Femur (tissue), 1 donor: ENCODE measurements at regions not wholly inside any gene's neighbourhood (a gene's known extent, or its start where the extent isn't known, plus 50 kb on each side); places are given as distances from the start of the nearest gene placed in this dataset.
A peak's percentile ranks its signal among the peaks of the same experiment; 100 is the strongest.

Experiments
- DNase-seq: peaks from one replicate; pipeline ENCODE4 v3.0.0-alpha.2; 2017

DNA sequence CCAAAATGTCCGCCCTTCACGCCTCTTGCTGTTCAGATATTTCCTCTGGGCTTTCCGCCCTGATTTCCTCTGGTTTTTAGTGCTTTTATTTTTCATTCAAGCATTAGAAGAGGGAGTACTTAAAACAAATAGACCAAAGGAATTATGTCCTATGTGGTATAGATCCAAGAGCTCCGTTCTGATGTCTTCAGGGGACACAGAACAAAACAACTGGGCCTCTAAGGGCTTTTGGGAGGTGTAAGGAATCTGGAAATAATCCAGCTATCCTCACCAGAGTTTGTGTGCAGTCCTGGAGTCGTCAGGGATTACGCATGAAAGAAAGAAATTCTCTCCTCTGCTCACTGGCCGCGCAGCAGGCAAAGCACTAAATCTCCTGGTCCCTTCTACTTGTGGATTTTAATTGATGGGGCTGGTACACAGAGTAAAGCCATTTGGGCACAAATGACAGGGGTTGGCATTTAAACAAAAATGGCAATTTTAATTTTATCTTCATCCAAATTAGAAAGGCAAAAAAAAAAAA is 999.2 kb downstream of the ADGRL3 start:
- DNase-seq, result no peak

DNA sequence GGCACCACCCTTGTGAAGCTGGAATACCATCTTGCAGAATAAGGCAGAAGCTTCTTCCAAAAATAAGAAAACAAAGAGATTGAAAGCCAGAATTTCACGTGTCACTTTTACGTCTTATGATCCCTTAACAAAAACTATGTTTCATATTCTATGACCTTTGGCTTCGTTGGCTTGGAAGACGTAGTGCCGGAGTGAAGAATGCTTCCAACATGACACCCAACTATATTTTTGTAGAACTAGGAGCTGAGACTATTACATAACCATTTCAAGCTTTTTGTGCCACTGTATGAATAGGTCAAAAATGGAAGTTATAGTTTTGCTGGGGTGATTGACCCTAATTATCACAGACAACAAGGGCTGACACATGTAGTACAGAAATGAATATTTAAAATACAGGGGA is 996.2 kb downstream of the ADGRL3 start:
- DNase-seq, result no peak

DNA sequence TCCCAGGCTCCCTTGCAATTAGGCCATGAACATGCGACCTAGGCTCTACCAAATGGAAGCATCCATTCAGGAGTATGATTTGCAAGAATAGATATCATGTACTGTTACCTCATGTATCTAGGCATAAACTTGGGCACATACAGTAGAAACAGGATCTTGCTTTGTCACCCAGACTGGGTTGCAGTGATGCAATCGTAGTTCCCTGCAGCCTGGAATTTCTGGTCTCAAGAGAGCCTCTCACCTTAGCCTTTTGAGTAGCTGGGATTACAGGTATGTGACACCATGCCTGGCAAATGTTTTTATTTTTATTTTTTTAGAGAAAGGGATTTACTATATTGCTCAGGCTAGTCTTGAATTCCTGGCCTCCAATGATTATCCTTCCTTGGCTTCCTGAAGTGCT is 994.2 kb downstream of the ADGRL3 start:
- no peak for DNase-seq

DNA sequence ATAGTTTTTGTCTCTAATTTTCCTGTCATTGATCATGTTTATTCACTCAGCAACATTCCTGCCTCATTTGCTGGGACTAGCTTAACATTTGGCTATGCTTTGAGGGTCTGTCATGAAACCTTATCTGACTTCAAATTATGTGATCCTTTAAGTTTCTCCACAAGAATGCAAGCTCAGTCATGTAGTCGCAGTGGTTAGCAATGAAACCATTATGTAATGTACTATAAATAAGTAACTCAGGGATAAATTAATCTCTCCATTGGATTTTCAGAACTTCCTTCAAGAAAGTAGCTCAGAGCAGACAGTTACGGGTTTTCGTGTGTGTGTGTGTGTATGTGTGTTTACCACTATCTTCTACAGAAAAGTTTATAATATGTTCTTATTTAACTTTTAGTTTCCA is 993.6 kb downstream of the ADGRL3 start:
- no peak for DNase-seq

DNA sequence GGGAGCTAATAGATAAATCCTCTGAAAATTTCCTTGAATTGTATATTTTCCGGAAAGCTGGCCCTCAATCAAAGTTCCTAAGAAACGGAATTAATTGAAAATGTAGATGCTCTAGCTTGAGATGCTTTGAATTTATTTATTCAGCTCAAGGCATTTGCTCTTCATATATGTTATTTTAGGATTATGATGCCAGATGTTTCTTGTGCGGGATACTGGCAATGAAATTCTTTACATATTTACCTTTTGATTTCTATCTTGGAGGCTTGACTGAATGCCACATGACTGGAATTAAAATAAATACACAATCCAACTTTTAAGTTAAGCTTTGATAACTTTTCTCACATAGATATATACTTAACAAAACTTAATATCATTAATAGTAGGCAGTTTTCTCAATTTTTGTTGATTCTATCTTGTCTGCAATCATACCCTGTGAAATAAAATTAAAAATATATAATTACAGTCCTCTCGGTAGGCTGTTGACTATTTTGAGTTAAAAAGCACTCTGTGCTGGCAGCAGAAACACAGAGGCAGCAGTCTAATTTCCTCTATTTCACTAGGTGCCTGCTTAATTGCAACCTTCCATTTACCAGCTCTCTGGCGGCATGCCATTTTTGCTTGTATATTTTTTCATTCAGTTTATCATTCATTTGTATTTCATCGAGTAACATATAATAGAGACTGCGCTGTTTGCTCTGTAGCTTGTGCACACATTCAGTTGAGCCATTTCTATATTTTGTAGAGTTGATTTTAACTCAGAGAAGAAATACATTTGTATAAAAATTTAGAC is 991.5 kb downstream of the ADGRL3 start:
- DNase-seq, result no peak

DNA sequence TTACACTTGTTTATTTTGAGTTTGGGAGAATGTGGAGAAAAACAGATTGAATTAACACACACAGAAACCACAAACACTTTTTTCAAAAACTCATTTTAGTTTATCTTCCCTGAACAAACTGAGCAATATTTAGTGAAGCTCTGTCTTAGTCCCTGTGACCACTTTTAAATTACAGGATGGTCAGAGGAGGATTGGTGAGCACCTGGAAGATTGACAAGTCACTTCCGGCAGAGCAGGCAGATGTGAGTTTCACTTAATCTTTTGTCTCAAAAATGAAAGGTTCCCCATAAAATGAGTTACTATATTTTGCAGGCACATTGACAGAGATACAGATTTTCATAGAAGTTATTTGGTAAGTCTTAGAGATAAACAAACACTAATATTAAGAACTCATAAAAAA is 970.1 kb downstream of the ADGRL3 start:
- DNase-seq, result no peak

DNA sequence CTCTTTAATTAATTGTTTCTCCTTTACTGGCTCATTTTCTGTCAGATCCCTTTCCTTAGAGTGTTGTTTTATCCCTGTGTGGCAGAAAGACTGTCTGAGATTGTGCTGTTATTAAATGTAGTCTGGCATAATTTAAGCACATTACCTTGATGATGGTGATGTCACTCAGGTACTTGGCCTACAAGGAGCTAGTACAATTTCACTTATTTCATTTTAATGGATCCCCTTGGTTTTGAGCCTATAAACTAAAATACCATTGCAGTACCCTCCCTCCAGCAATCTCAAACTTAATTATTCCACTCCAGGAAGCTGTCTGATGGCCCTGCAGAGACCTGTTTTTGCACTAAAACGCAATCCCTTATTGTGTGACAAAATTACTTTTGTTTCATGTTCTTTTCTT is 968.6 kb downstream of the ADGRL3 start:
- DNase-seq, result no peak

DNA sequence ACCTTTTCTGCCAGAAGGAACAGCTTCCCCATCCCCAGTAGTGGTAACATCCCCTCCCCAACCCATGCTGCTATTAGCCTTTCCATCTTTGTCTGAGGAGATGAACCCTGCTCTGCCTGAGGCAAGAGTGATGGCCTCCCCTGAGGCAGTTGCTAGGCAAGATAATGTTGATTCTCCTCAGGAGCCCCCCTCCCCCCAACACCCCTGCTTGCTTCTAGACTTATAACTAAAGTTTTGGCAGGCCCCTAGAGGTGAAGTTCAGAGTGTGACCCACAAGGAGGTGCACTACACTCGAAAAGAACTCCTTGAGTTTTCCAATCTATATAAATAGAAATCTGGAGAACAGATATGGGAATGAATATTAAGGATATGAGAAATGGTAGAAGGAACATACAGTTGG is 962.5 kb downstream of the ADGRL3 start:
- DNase-seq, result no peak

DNA sequence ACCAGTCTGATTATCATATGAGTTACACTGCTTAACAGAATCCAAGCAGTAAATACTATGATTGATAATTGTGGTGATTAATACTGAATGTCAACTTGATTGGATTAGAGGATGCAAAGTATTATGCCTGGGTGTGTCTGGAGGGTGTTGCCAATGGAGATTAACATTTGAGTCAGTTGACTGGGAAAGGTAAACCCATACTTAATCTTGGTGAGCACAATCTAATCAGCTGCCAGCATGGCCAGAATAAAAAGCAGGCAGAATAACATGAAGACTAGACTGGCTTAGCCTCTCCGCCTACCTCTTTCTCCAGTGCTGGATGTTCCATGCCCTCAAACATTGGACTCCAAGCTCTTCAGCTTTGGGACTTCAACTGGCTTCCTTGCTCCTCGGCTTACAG is 961.3 kb downstream of the ADGRL3 start:
- no peak for DNase-seq

DNA sequence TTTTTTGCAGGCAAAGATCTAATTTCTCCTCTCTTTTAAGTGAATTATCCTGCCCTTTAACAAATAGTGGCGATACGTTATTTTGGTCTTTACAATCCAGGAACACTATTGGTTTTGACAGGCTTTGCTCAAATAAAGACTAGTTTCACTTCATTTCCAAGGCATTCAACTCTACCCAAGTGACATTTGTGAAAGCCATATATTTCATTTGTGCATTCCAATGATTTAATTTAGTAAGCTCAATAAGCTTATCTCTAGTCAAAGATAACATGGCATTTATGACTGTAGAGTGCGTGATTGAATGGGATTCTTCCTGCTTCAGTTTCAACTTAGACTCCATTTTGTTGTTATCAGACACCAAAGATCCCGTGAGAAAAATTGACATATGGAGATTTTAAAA is 959.8 kb downstream of the ADGRL3 start:
- no peak for DNase-seq

DNA sequence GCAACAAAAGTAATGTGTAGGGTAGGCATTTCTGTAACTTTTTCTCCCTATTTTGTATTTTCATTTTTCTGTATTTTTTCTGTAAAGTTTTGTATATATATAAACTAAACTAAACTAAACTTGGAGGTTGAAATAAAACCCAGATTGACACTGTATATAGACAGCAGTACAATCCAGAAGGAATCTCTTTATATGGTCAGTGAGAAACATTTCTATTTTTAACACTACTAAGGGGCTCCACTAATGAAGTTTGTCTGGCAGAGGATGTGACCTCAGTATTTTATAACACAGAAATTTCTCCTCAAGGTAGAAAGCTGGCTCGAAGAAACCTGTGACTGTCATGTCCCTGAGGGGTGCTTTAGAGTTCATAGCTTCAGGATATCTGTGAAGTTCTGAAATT is 959.2 kb downstream of the ADGRL3 start:
- no peak for DNase-seq

DNA sequence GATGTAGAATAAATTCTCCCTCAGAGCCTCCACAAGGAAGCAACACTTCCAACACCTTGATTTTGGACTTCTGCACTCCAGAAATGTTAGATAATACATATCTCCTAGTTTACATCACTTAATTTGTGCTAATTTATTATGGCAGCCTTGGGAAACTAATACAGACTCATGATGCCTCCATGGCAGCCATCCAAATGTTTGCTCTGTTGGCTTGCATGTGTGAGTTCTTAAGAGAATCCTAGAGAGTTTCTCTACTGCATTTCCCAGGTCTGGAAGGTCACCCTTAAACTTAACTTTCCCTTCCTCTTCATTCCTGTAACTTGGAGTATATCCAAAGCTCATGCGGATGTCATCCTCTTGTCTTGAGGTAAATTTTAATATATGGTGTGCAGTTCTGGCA is 956.1 kb downstream of the ADGRL3 start:
- DNase-seq, result no peak

DNA sequence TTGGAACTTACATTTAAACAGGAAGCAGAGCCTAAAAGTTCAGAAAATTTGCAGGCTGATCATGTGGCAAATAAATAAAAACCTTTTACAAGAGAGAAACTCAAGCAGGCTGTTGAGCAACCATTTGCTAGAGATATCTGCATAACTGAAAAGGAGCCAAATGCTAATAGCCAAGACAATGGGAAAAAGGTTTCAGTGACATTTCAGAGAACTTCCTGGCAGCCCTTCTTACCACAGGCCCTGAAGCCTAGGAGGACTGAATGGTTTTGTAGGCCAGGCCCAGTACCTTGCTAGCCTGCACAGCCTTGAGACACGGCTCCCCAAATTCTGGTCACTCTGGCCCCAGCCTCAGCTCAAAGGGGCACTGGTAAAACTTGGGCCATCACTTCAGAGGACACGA is 945.1 kb downstream of the ADGRL3 start:
- DNase-seq, result no peak

DNA sequence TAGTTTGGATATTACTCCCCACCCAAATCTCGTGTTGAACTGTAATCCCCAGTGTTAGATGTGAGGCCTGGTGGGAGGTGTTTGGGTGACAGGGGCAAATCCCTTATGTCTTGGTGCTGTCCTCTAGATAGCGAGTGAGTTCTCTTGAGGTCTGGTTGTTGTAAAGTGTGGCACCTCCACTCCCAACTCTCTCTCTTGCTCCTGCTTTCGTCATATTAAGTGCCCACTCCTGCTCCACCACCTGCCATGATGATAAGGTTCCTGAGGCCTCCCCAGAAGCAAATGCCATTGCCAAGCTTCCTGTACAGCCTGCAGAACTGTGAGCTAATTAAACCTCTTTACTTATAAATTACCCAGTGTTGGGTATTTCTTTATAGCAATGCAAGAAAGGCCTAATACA is 944.3 kb downstream of the ADGRL3 start:
- no peak for DNase-seq

DNA sequence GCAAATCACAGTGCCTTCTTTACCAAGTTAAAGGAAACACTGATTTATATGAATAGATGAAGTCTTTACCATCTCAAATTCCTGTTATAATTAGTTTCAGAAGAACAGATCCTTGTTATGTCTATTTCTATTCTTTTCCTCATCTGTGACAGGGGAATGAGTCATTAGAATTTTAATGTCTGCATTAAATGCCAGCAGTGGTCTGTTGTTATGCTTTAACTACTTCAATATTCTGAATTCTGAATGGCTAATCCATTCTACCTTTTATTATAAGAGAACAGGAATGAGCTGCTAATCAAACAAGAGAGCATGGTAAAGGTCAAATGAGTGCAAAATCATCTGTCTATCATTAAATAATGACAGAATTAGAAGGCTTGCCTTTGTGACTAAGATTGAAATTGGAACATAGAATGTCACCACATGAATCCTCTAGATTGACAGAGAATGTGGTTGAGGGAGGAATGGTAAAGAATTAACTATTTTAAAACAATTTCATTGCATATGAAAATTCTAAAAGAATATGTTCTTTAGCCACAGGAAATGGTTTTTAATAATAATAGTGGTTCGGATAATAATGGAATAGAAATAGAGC is 935.5 kb downstream of the ADGRL3 start:
- DNase-seq, result no peak

DNA sequence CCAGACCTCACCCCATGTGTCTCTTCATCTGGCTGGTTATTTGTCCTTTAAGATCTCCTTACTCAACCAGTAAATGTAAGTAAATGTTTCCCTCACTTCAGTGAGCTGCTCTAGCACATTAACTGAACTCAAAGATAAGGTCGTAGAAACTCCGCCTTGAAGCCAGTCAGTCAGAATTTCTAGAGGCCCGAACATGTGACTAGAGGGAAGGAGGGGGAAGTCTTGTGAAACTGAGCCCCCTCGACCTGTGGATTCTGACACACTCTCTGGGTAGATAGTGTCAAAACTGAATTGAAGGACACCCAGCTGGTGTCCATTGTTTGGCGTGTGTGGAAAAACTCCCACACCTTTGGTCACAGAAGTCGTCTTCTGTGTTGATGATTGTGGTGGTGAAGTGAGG is 933.9 kb downstream of the ADGRL3 start:
- no peak for DNase-seq

DNA sequence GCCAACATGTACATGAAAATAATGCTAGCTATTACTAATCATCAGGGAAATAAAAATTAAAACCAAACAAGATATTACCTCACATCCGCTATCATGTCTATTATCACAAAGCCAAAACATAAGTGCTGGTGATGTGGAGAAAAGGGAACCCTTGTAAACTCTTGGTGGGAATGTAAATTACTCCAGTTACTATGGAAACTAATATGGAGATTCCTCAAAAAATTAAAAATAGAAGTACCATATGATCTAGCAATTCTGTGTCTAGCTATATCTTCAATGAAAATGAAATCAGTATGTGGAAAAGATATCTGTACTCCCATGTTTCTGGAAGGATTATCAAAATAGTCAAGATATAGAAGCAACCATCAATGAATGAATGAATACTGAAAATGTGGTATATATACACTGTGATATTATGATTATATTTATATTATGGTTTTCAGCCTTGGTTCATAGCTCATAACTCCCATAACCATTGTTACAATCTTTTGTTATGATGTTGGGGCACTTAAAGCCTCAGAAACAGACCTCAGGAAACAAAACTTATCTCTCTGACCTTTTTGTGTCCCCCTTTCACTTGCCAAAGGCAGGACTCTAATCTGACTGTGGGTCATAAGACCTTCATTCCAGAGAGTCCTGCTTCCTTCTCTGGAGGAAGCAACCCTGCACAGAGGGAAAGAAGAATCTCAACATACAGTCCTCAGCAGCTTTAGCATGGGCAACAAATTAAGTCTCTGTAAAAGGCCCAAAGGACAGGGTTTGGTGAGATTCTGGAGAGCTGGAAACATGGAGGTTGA is 933.2 kb downstream of the ADGRL3 start:
- DNase-seq, result no peak

DNA sequence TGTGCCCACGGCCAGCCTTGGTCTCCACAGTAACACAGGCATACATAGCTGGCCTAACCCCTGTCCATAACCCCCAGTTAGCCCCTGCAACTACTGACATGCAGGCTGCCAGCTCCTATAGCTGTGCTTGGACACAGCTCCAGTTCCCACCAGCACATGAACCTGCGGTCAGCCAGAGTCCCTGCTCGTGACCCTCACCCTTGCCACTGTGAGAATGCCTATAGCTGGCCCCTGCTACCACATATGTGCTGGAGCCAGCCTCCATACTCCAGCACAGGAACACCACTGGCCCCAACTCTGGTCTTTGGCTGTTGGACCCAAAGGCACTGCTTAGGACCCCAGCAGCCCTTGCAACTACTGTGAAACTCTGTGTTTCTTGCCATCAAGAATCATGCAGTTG is 930.9 kb downstream of the ADGRL3 start:
- no peak for DNase-seq

DNA sequence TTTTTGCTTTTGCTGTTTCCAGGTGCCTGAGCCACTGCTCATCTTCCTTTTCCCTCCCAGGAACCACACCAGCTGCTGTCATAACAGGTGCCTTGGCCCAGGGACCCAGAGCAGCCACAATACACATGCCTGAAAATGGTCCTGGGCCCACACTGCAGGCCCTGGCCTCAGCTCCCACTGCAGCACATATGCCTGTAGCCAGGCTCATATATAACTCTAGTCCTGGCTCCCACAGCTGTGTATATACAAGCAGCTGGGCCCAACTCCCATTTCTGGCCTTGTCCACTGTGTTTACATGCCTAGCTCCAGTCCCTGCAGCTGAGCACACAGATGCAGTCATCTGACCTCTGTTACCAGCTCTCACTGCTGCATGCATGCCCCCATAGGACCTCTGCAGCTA is 930.5 kb downstream of the ADGRL3 start:
- DNase-seq, result peak; percentile 27

DNA sequence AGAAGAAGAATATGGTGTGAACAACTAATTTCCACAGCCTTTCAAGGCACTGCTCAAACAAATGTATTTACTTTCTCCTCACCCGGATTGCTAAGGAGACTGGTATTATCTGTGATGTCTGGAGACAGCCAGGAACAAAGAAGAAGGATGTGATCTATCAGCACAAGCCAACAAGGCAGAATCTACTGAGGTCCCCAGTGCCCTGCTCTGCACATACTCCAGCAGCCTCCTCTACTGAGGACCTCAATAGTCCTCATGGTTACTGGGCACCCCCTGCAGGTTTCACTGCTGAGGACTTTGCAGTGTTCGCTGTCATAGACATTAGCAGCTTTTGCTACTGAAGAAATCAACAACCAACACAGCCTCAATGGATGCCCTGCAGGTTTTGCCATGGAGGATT is 930.1 kb downstream of the ADGRL3 start:
- DNase-seq, result no peak
